Glutamatergic neuron (in vitro differentiated cells): ENCODE measurements at regions not wholly inside any gene's neighbourhood (a gene's known extent, or its start where the extent isn't known, plus 50 kb on each side); places are given as distances from the start of the nearest gene placed in this dataset.
"Not testable (repeated sequence)": the region's sequence is repeated elsewhere in the genome, so short reads cannot be mapped to it uniquely, and the experiment has no call there.

ENCODE experiments used
- DNase-seq: peaks from one replicate; pipeline ENCODE4 v3.0.0; 2022
- H3K27ac Mint-ChIP-seq: one replicate; pipeline ENCODE4 v1.8.0; 2020; ENCODE audit warnings: mild to moderate bottlenecking, mixed read lengths, inconsistent platforms; ENCODE audit not compliant: unreplicated experiment
- H3K27me3 Mint-ChIP-seq: one replicate; pipeline ENCODE4 v1.8.0; 2020; ENCODE audit warnings: mild to moderate bottlenecking, moderate library complexity, mixed read lengths, inconsistent platforms; ENCODE audit not compliant: unreplicated experiment
- H3K36me3 Mint-ChIP-seq: one replicate; pipeline ENCODE4 v1.8.0; 2020; ENCODE audit warnings: mild to moderate bottlenecking, mixed read lengths, inconsistent platforms; ENCODE audit not compliant: unreplicated experiment
- H3K4me1 Mint-ChIP-seq: one replicate; pipeline ENCODE4 v1.8.0; 2020; ENCODE audit warnings: mild to moderate bottlenecking, low read depth, mixed read lengths, inconsistent platforms; ENCODE audit not compliant: unreplicated experiment
- H3K4me3 Mint-ChIP-seq: one replicate; pipeline ENCODE4 v1.8.0; 2020; ENCODE audit warnings: mild to moderate bottlenecking, mixed read lengths, inconsistent platforms; ENCODE audit not compliant: unreplicated experiment
- H3K9me3 Mint-ChIP-seq: one replicate; pipeline ENCODE4 v1.8.0; 2020; ENCODE audit warnings: mild to moderate bottlenecking, moderate library complexity, mixed read lengths, inconsistent platforms; ENCODE audit not compliant: unreplicated experiment
- CTCF ChIP-seq: fragments of 200-600 bp; sonication (generic); IDR thresholded peaks from one replicate; pipeline ENCODE4 v1.5.0; 2021; ENCODE audit not compliant: partially characterized antibody, unreplicated experiment

GRCh38 chr20:1741309-1742048 lies 83.9 kb upstream of the SIRPG start:
- no peak overlapping the region for H3K4me3 Mint-ChIP-seq
- no peaks in the 10 kb centered on the region for H3K36me3 Mint-ChIP-seq
- no peaks in the 10 kb centered on the region for H3K27me3 Mint-ChIP-seq
- TF ChIP-seq CTCF, result no peak
- H3K9me3 Mint-ChIP-seq, result no peaks in the 10 kb centered on the region
- no peaks in the 10 kb centered on the region for H3K4me1 Mint-ChIP-seq
- no peak for DNase-seq
- H3K27ac Mint-ChIP-seq, result no peak overlapping the region

GRCh38 chr20:1737134-1737533 lies 79.6 kb upstream of the SIRPG start:
- H3K4me1 Mint-ChIP-seq, result no peaks in the 10 kb centered on the region
- no peaks in the 10 kb centered on the region for H3K27me3 Mint-ChIP-seq
- no peak for TF ChIP-seq CTCF
- H3K4me3 Mint-ChIP-seq, result no peak overlapping the region
- peaks cover 4% of the 10 kb centered on the region for H3K9me3 Mint-ChIP-seq
- H3K36me3 Mint-ChIP-seq, result peaks cover 4% of the 10 kb centered on the region
- DNase-seq, result no peak
- no peak overlapping the region for H3K27ac Mint-ChIP-seq

GRCh38 chr20:1735417-1736089 lies 78.0 kb upstream of the SIRPG start:
- TF ChIP-seq CTCF, result no peak
- Mint-ChIP-seq H3K9me3 (peaks cover 4% of the 10 kb centered on the region), H3K4me1 (no peaks in the 10 kb centered on the region), H3K27me3 (peaks cover 2% of the 10 kb centered on the region), H3K36me3 (peaks cover 4% of the 10 kb centered on the region), H3K4me3 (no peak overlapping the region), H3K27ac (no peak overlapping the region)
- DNase-seq, result no peak

GRCh38 chr20:1734269-1734858 lies 76.8 kb upstream of the SIRPG start:
- no peak overlapping the region for H3K4me3 Mint-ChIP-seq
- peaks cover 4% of the 10 kb centered on the region for H3K36me3 Mint-ChIP-seq
- no peak for DNase-seq
- H3K9me3 Mint-ChIP-seq, result peaks cover 4% of the 10 kb centered on the region
- peaks cover 2% of the 10 kb centered on the region for H3K27me3 Mint-ChIP-seq
- no peak for TF ChIP-seq CTCF
- H3K4me1 Mint-ChIP-seq, result no peaks in the 10 kb centered on the region
- H3K27ac Mint-ChIP-seq, result no peak overlapping the region

- H3K4me3 Mint-ChIP-seq, H3K27ac Mint-ChIP-seq, H3K4me1 Mint-ChIP-seq, H3K36me3 Mint-ChIP-seq, H3K9me3 Mint-ChIP-seq, H3K27me3 Mint-ChIP-seq, DNase-seq: not testable (repeated sequence)
These were observed 74.3 kb upstream of the SIRPG start for GRCh38 chr20:1731828-1732375.

- not testable (repeated sequence) for H3K27ac Mint-ChIP-seq, H3K4me1 Mint-ChIP-seq, DNase-seq, H3K27me3 Mint-ChIP-seq, H3K4me3 Mint-ChIP-seq, H3K9me3 Mint-ChIP-seq, H3K36me3 Mint-ChIP-seq
These were observed 73.6 kb upstream of the SIRPG start for GRCh38 chr20:1730981-1731711.

GRCh38 chr20:1727303-1727702 lies 69.7 kb upstream of the SIRPG start:
- not testable (repeated sequence) for DNase-seq, H3K4me3 Mint-ChIP-seq, H3K27ac Mint-ChIP-seq, H3K36me3 Mint-ChIP-seq, H3K9me3 Mint-ChIP-seq, H3K27me3 Mint-ChIP-seq, H3K4me1 Mint-ChIP-seq
